ENCODE measurements at regions not wholly inside any gene's neighbourhood (a gene's known extent, or its start where the extent isn't known, plus 50 kb on each side); places are given as distances from the start of the nearest gene placed in this dataset.

- DNase-seq (ENCODE audit: low read depth) = no peak
These were observed 200.1 kb upstream of the PROK2 start for GRCh38 chr3:71984843-71985613.

- DNase-seq (ENCODE audit: low read depth) = no peak
These were observed 198.7 kb upstream of the PROK2 start for GRCh38 chr3:71983694-71984093.

- DNase-seq (ENCODE audit: low read depth) = peak; percentile 97
These were observed 197.7 kb upstream of the PROK2 start for GRCh38 chr3:71982506-71983258.

- no peak for DNase-seq (ENCODE audit: low read depth)
These were observed 194.2 kb upstream of the PROK2 start for GRCh38 chr3:71979175-71979574.

GRCh38 chr3:71978150-71978721, 193.3 kb upstream of the PROK2 start:
- no peak for DNase-seq (ENCODE audit: low read depth)

GRCh38 chr3:71977525-71977924, 192.6 kb upstream of the PROK2 start:
- DNase-seq (ENCODE audit: low read depth) = no peak

- DNase-seq (ENCODE audit: low read depth) = no peak
These were observed 190.6 kb upstream of the PROK2 start for GRCh38 chr3:71975573-71975972.

GRCh38 chr3:71974786-71975185, 189.8 kb upstream of the PROK2 start:
- no peak for DNase-seq (ENCODE audit: low read depth)

- DNase-seq (ENCODE audit: low read depth) = no peak
These were observed 188.5 kb upstream of the PROK2 start for GRCh38 chr3:71973274-71974030.

GRCh38 chr3:71972031-71972430, 187.1 kb upstream of the PROK2 start:
- DNase-seq (ENCODE audit: low read depth) = no peak

GRCh38 chr3:71968544-71968943, 183.6 kb upstream of the PROK2 start:
- DNase-seq (ENCODE audit: low read depth) = no peak

GRCh38 chr3:71966185-71966584, 181.2 kb upstream of the PROK2 start:
- no peak for DNase-seq (ENCODE audit: low read depth)

- no peak for DNase-seq (ENCODE audit: low read depth)
These were observed 179.2 kb upstream of the PROK2 start for GRCh38 chr3:71964170-71964569.

- DNase-seq (ENCODE audit: low read depth) = peak; percentile 70
These were observed 177.8 kb upstream of the PROK2 start for GRCh38 chr3:71962561-71963240.

- no peak for DNase-seq (ENCODE audit: low read depth)
These were observed 176.9 kb upstream of the PROK2 start for GRCh38 chr3:71961891-71962290.

GRCh38 chr3:71961378-71961777, 176.4 kb upstream of the PROK2 start:
- DNase-seq (ENCODE audit: low read depth) = no peak

GRCh38 chr3:71958533-71958932, 173.6 kb upstream of the PROK2 start:
- no peak for DNase-seq (ENCODE audit: low read depth)

- DNase-seq (ENCODE audit: low read depth) = no peak
These were observed 171.8 kb upstream of the PROK2 start for GRCh38 chr3:71956716-71957115.

GRCh38 chr3:71956069-71956340, 171.1 kb upstream of the PROK2 start:
- no peak for DNase-seq (ENCODE audit: low read depth)

- DNase-seq (ENCODE audit: low read depth) = peak; percentile 77
These were observed 170.5 kb upstream of the PROK2 start for GRCh38 chr3:71955240-71956068.

- DNase-seq (ENCODE audit: low read depth) = no peak
These were observed 166.9 kb upstream of the PROK2 start for GRCh38 chr3:71951842-71952241.

Data from HT1080 (cell line).